NB4 (cell line): ENCODE measurements at regions not wholly inside any gene's neighbourhood (a gene's known extent, or its start where the extent isn't known, plus 50 kb on each side); places are given as distances from the start of the nearest gene placed in this dataset.

Source experiments
- CTCF ChIP-seq: IDR thresholded peaks from one replicate; pipeline ENCODE4 v1.5.1; 2012; ENCODE audit warnings: low read depth, low read length
- POLR2A ChIP-seq: IDR thresholded peaks from 2 replicates; pipeline ENCODE4 v1.6.1; 2011; ENCODE audit warnings: mild to moderate bottlenecking; ENCODE audit not compliant: insufficient read length; ENCODE audit errors: extremely low read depth
- TF ChIP-seq, protein P1 (sequence below): IDR thresholded peaks from 2 replicates; pipeline ENCODE4 v1.6.1; 2011; ENCODE audit warnings: low read depth, low read length

DNA sequence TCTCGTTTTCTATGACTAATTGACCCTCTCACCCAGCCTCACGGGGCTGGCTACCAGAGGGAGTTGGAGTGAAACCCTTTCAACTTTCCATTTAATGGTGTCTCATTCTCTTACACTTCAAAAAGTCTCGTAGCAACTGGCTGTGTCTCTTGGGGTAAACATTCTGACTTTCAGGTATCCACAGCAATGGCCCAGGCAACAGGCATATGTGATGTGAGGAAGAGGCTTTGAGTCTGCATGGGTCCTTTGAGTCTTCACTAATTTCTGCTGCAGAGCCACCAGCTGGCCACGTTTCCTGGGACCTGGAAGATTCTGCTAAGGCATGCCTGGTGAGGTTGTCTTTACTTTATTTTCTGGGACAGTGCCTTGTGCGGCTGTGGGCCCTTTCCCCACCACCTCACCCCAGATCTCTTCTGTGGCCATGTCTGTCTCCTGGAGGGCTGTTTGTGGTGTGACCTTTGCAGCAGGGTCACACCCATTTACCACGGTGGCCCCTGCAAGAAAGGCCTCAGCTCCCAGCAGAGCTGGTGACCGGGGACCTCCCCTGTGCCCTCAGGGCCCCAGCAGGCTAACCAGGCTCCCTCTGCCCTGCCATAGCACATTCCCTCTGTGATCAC lies 112.5 kb upstream of the FRG1 start:
- TF ChIP-seq POLR2A: no peak
- TF ChIP-seq CTCF: no peak
- TF ChIP-seq, protein P1, sequence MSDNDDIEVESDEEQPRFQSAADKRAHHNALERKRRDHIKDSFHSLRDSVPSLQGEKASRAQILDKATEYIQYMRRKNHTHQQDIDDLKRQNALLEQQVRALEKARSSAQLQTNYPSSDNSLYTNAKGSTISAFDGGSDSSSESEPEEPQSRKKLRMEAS: no peak
